Astrocyte (in vitro differentiated cells and primary cell): ENCODE measurements at regions not wholly inside any gene's neighbourhood (a gene's known extent, or its start where the extent isn't known, plus 50 kb on each side); places are given as distances from the start of the nearest gene placed in this dataset.

ENCODE experiments used
- DNase-seq: peaks from one replicate; pipeline ENCODE4 v3.0.0-alpha.2; 2010; ENCODE audit warnings: low read depth
- FAIRE-seq: peaks from 2 replicates; lab custom pipeline; 2011; peaks lifted over from hg19 to GRCh38; lab: Jason Lieb, UNC
- H2AFZ ChIP-seq: 2 replicates; pipeline ENCODE4 v1.6.0; 2012; ENCODE audit warnings: low read depth, low read length, inconsistent platforms
- H3K27ac ChIP-seq: 2 replicates; pipeline ENCODE4 v1.5.1; 2011; ENCODE audit warnings: low read depth, low read length, inconsistent platforms
- H3K27me3 ChIP-seq: 2 replicates; pipeline ENCODE4 v1.6.0; 2011; ENCODE audit warnings: low read length, inconsistent platforms; ENCODE audit not compliant: insufficient read depth
- H3K36me3 ChIP-seq: 2 replicates; pipeline ENCODE4 v1.5.1; 2011; ENCODE audit warnings: low read length, inconsistent platforms; ENCODE audit not compliant: insufficient read depth
- H3K4me1 ChIP-seq: 2 replicates; pipeline ENCODE4 v1.5.1; 2011; ENCODE audit warnings: low read length, inconsistent platforms; ENCODE audit not compliant: insufficient read depth
- H3K4me2 ChIP-seq: 2 replicates; pipeline ENCODE4 v1.6.0; 2012; ENCODE audit warnings: low read length, inconsistent platforms
- H3K4me3 ChIP-seq: 2 replicates; pipeline ENCODE4 v1.5.1; 2011; ENCODE audit warnings: low read depth, mild to moderate bottlenecking, low read length, inconsistent platforms; ENCODE audit not compliant: insufficient read depth
- H3K79me2 ChIP-seq: 2 replicates; pipeline ENCODE4 v1.6.0; 2012; ENCODE audit warnings: mild to moderate bottlenecking, low read length, inconsistent platforms; ENCODE audit not compliant: insufficient read depth
- H3K9ac ChIP-seq: 2 replicates; pipeline ENCODE4 v1.6.0; 2012; ENCODE audit warnings: mild to moderate bottlenecking, low read length, inconsistent platforms
- H3K9me3 ChIP-seq: 2 replicates; pipeline ENCODE4 v1.5.1; 2012; ENCODE audit warnings: low read depth, mild to moderate bottlenecking, low read length, inconsistent platforms; ENCODE audit not compliant: insufficient read depth
- H4K20me1 ChIP-seq: 2 replicates; pipeline ENCODE4 v1.6.0; 2012; ENCODE audit warnings: low read length, inconsistent platforms; ENCODE audit not compliant: insufficient read depth
- H3K27ac Mint-ChIP-seq: one replicate; pipeline ENCODE4 v1.8.0; 2021; ENCODE audit warnings: mild to moderate bottlenecking, mixed read lengths; ENCODE audit not compliant: unreplicated experiment
- H3K27me3 Mint-ChIP-seq: one replicate; pipeline ENCODE4 v1.8.0; 2021; ENCODE audit warnings: low read depth, mixed read lengths; ENCODE audit not compliant: unreplicated experiment
- H3K36me3 Mint-ChIP-seq: one replicate; pipeline ENCODE4 v1.8.0; 2021; ENCODE audit warnings: low read depth, mixed read lengths; ENCODE audit not compliant: unreplicated experiment
- H3K4me1 Mint-ChIP-seq: one replicate; pipeline ENCODE4 v1.8.0; 2021; ENCODE audit warnings: low read depth, mixed read lengths; ENCODE audit not compliant: unreplicated experiment
- H3K4me3 Mint-ChIP-seq: one replicate; pipeline ENCODE4 v1.8.0; 2021; ENCODE audit warnings: mild to moderate bottlenecking, moderate library complexity, mixed read lengths; ENCODE audit not compliant: unreplicated experiment
- H3K9me3 Mint-ChIP-seq: one replicate; pipeline ENCODE4 v1.8.0; 2021; ENCODE audit warnings: mild to moderate bottlenecking, mixed read lengths; ENCODE audit not compliant: unreplicated experiment
- EZH2 ChIP-seq: IDR thresholded peaks from 2 replicates; pipeline ENCODE4 v1.6.1; 2012; ENCODE audit warnings: mild to moderate bottlenecking, low read length, inconsistent platforms; ENCODE audit not compliant: insufficient read depth
- TF ChIP-seq, protein P1 (sequence below): IDR thresholded peaks from 2 replicates; pipeline ENCODE4 v1.5.1; 2011; ENCODE audit warnings: low read depth, mild to moderate bottlenecking, inconsistent platforms, low read length, moderate library complexity; ENCODE audit not compliant: insufficient read depth

DNA sequence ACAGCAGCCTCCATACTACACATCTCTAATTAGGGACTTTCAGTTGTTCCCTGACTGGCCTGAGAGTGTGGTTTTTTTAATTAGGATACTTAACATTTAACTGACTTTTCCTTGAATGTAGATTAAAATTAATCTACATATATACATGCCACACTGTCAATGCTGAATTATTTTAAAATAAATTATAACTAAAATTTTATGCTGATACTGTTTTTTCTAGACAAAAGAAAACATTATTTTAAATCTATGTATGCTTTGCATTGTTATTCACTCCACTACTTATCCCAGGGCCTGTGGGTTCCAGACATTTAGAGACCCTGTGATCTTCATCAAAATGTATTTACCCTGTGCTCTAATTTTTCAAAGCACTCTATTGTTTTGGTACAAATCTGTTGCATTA is 496.0 kb upstream of the MAP2 start:
- Mint-ChIP-seq H3K27me3 (no peaks in the 10 kb centered on the region), H3K27ac (no peak overlapping the region), H3K4me1 (no peaks in the 10 kb centered on the region), H3K36me3 (no peaks in the 10 kb centered on the region), H3K4me3 (no peak overlapping the region), H3K9me3 (no peaks in the 10 kb centered on the region)
- no peak for TF ChIP-seq EZH2
- TF ChIP-seq, protein P1, sequence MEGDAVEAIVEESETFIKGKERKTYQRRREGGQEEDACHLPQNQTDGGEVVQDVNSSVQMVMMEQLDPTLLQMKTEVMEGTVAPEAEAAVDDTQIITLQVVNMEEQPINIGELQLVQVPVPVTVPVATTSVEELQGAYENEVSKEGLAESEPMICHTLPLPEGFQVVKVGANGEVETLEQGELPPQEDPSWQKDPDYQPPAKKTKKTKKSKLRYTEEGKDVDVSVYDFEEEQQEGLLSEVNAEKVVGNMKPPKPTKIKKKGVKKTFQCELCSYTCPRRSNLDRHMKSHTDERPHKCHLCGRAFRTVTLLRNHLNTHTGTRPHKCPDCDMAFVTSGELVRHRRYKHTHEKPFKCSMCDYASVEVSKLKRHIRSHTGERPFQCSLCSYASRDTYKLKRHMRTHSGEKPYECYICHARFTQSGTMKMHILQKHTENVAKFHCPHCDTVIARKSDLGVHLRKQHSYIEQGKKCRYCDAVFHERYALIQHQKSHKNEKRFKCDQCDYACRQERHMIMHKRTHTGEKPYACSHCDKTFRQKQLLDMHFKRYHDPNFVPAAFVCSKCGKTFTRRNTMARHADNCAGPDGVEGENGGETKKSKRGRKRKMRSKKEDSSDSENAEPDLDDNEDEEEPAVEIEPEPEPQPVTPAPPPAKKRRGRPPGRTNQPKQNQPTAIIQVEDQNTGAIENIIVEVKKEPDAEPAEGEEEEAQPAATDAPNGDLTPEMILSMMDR: no peak
- Histone ChIP-seq H2AFZ (no peak overlapping the region), H3K79me2 (no peaks in the 10 kb centered on the region), H3K4me1 (no peaks in the 10 kb centered on the region), H3K36me3 (no peaks in the 10 kb centered on the region), H3K4me3 (no peak overlapping the region), H3K27ac (no peak overlapping the region), H3K27me3 (no peaks in the 10 kb centered on the region), H3K9me3 (no peaks in the 10 kb centered on the region), H4K20me1 (no peaks in the 10 kb centered on the region), H3K4me2 (no peak overlapping the region), H3K9ac (no peak overlapping the region)
- no peak for DNase-seq
- FAIRE-seq: no peak

DNA sequence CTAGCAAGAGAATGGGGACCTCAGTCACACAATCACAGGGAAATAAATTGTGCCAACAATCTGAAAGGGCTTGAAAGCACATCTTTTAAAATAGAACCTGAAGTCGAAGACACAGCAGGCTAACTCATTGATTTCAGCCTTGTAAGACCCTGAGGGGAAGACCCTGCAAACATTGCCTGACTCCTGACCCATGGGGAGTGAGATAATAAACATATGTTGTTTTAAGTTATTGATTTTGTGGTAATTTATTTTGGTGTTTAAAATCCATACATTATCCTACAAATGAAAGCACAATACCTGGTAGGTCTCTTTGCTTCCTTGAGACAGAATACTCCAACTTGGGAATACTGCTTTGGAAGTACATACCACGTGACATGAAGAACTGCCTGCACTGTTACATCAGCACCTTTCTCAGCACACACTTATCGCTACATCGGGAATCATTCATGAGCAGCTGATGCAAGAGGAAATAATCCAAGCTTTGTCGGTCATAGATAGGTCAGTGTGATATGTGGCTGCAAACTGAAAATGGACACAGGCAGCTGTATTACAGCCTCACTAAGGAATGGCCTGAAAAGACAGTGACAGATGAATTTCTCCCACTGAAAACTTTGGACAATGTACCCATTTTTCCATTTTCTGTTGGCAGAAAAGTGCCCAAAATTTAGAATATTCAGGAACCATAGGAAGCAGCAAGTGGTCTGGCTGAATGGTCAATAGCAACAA is 494.5 kb upstream of the MAP2 start:
- Mint-ChIP-seq H3K4me1 (no peaks in the 10 kb centered on the region), H3K4me3 (no peak overlapping the region), H3K27me3 (no peaks in the 10 kb centered on the region), H3K36me3 (no peaks in the 10 kb centered on the region), H3K27ac (no peak overlapping the region), H3K9me3 (no peaks in the 10 kb centered on the region)
- no peak overlapping the region for H3K4me3 ChIP-seq
- DNase-seq (no peak), FAIRE-seq (no peak)
- H3K27me3 ChIP-seq: no peaks in the 10 kb centered on the region
- no peak for TF ChIP-seq EZH2
- TF ChIP-seq, protein P1: no peak
- H3K4me1 ChIP-seq: no peaks in the 10 kb centered on the region
- no peaks in the 10 kb centered on the region for H3K9me3 ChIP-seq
- H3K79me2 ChIP-seq: no peaks in the 10 kb centered on the region
- no peak overlapping the region for H2AFZ ChIP-seq
- H3K4me2 ChIP-seq: no peak overlapping the region
- no peaks in the 10 kb centered on the region for H4K20me1 ChIP-seq
- H3K9ac ChIP-seq: no peak overlapping the region
- no peak overlapping the region for H3K27ac ChIP-seq
- no peaks in the 10 kb centered on the region for H3K36me3 ChIP-seq

DNA sequence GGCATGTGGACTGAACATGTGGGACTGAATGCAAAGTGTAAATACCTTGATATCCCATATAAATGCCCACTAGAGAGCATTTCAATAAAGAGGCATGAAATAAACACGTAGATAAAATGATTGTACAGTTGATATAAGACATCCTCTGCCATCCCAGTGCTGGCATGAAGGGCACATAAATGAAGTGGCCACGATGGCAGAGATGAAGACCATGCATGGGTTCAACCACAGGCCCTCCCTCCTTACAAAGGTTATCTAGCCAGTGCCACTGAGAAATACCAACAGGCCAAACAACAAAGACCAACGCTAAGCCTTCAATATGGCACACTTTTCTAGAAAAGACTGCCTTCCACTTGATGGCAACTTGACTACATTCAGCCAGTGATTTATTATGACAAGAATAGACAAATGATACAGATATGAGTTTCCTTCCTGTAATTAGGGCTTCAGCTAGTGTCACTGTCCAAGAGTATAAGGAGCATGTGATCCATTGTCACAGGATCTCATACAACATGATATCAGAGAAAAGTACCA is 493.9 kb upstream of the MAP2 start:
- FAIRE-seq: no peak
- Histone ChIP-seq H3K27me3 (no peaks in the 10 kb centered on the region), H3K9me3 (no peaks in the 10 kb centered on the region)

More for the DNA sequence above, 493.9 kb upstream of the MAP2 start:
- Mint-ChIP-seq H3K9me3 (no peaks in the 10 kb centered on the region), H3K27me3 (no peaks in the 10 kb centered on the region), H3K36me3 (no peaks in the 10 kb centered on the region), H3K27ac (no peak overlapping the region), H3K4me3 (no peak overlapping the region), H3K4me1 (no peaks in the 10 kb centered on the region)
- no peak for DNase-seq
- Histone ChIP-seq H2AFZ (no peak overlapping the region), H3K36me3 (no peaks in the 10 kb centered on the region), H3K4me1 (no peaks in the 10 kb centered on the region), H3K4me3 (no peak overlapping the region), H3K9ac (no peak overlapping the region), H3K27ac (no peak overlapping the region), H3K79me2 (no peaks in the 10 kb centered on the region), H4K20me1 (no peaks in the 10 kb centered on the region), H3K4me2 (no peak overlapping the region)
- TF ChIP-seq EZH2: no peak
- TF ChIP-seq, protein P1: no peak
